ENCODE measurements at regions not wholly inside any gene's neighbourhood (a gene's known extent, or its start where the extent isn't known, plus 50 kb on each side); places are given as distances from the start of the nearest gene placed in this dataset. TPM values are rescaled to one million over a fixed set of nuclear protein-coding genes. Genes with fewer than 3 reads are reported as not detected.

- intact Hi-C loops (cut with DNase I) = no loop called here
- Histone ChIP-seq H3K4me1 (peaks cover 8% of the 10 kb centered on the region), H3K27ac (no peak overlapping the region), H3K4me3 (no peak overlapping the region), H3K36me3 (replicated peaks in 1 of 2; ENCODE audit: insufficient read depth in 1 of 2, low read depth in 2 of 2) (no peaks in the 10 kb centered on the region), H3K27me3 (no peaks in the 10 kb centered on the region), H3K9me3 (no peaks in the 10 kb centered on the region)
- ATAC-seq (no peak), DNase-seq (no peak)
- 85 to 100% methylated on average over 1 of the region's 1 CpG for WGBS, 2 donors
- TF ChIP-seq, protein P1, sequence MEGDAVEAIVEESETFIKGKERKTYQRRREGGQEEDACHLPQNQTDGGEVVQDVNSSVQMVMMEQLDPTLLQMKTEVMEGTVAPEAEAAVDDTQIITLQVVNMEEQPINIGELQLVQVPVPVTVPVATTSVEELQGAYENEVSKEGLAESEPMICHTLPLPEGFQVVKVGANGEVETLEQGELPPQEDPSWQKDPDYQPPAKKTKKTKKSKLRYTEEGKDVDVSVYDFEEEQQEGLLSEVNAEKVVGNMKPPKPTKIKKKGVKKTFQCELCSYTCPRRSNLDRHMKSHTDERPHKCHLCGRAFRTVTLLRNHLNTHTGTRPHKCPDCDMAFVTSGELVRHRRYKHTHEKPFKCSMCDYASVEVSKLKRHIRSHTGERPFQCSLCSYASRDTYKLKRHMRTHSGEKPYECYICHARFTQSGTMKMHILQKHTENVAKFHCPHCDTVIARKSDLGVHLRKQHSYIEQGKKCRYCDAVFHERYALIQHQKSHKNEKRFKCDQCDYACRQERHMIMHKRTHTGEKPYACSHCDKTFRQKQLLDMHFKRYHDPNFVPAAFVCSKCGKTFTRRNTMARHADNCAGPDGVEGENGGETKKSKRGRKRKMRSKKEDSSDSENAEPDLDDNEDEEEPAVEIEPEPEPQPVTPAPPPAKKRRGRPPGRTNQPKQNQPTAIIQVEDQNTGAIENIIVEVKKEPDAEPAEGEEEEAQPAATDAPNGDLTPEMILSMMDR (IDR thresholded peaks at IDR 0.05) = no peak
- no peak for TF ChIP-seq POLR2A (IDR thresholded peaks at IDR 0.05)
Observed at GRCh38 chr18:64199581-64199980, 50.7 kb upstream of the LINC00305 start.

Small RNA genes in the stretch of these regions (small RNA-seq; reads per million reads assigned to genes)
- not detected for gene AC027506.1

Measured in body of pancreas (tissue), 4 donors.